ENCODE measurements at regions not wholly inside any gene's neighbourhood (a gene's known extent, or its start where the extent isn't known, plus 50 kb on each side); places are given as distances from the start of the nearest gene placed in this dataset.

DNA sequence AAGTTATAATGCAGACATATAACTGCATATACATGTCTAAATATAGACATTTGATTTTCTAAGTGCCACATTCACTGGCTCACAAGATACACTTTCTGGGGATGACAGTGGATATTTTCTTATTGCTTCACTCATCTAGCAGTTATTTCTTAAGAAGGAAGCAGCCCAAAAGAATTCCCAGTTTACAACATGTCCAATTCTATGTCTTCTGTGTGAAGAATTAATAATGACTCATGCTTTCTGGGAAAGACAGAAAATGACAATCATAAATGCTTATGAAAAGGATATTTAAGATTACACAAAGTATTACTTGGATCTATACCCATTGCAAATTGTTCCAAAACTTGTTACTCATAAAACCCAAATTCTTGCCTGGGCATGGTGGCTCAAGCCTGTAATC, 543.4 kb downstream of the SUCLA2 start:
- no peak overlapping the region for H3K27ac ChIP-seq
- TF ChIP-seq, protein P1, sequence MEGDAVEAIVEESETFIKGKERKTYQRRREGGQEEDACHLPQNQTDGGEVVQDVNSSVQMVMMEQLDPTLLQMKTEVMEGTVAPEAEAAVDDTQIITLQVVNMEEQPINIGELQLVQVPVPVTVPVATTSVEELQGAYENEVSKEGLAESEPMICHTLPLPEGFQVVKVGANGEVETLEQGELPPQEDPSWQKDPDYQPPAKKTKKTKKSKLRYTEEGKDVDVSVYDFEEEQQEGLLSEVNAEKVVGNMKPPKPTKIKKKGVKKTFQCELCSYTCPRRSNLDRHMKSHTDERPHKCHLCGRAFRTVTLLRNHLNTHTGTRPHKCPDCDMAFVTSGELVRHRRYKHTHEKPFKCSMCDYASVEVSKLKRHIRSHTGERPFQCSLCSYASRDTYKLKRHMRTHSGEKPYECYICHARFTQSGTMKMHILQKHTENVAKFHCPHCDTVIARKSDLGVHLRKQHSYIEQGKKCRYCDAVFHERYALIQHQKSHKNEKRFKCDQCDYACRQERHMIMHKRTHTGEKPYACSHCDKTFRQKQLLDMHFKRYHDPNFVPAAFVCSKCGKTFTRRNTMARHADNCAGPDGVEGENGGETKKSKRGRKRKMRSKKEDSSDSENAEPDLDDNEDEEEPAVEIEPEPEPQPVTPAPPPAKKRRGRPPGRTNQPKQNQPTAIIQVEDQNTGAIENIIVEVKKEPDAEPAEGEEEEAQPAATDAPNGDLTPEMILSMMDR (conservative IDR thresholded peaks at IDR 0.05), result no peak
- no peak for TF ChIP-seq ZFX (IDR thresholded peaks at IDR 0.05)

DNA sequence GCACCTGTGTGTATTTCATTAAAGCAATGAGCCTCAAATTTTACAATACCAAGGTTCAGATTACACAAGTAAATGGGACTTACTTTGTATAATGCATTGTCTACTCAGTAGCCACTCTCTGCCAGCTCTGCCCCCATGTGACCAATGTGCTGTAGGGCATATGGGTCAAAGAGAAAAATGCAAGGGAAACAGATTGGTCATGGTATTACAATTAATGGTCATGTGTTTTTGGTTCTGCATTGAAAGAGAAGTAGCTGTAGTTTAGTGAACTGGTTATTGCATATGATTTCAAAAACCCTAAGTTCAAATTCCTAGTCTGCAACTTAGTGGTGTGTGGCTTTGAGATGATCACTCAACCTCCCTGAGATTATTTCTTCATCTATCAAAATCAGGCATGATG, 545.4 kb downstream of the SUCLA2 start:
- no peak for TF ChIP-seq ZFX (IDR thresholded peaks at IDR 0.05)
- TF ChIP-seq, protein P1 (conservative IDR thresholded peaks at IDR 0.05), result peak; percentile 5; the same call in 1 of the 2 replicates
- no peak overlapping the region for H3K27ac ChIP-seq

DNA sequence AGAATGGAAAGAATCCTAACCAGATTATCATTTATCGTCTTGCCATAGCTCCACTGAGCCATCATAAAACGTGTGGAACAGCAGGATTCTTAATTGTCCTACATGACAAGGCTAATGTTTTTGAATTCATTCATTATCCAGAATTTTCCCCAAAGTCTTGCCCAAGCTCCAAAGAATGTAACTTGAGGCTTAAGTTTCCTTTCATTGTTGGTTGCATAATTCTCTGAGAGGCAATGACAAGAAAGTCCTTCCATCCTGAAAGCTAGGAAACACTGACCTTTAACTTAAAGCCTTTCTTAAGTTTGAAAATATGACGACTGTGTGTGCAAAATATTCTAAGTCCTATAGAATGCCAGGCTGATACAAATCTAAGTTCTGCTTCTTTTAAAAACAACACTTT, 546.1 kb downstream of the SUCLA2 start:
- TF ChIP-seq ZFX (IDR thresholded peaks at IDR 0.05), result no peak
- TF ChIP-seq, protein P1 (conservative IDR thresholded peaks at IDR 0.05), result no peak
- H3K27ac ChIP-seq, result no peak overlapping the region

- TF ChIP-seq ZFX (IDR thresholded peaks at IDR 0.05), result no peak
- TF ChIP-seq, protein P1 (conservative IDR thresholded peaks at IDR 0.05), result no peak
- H3K27ac ChIP-seq, result no peak overlapping the region
These were observed 540.6 kb upstream of the HTR2A start for GRCh38 chr13:47437406-47437805.

DNA sequence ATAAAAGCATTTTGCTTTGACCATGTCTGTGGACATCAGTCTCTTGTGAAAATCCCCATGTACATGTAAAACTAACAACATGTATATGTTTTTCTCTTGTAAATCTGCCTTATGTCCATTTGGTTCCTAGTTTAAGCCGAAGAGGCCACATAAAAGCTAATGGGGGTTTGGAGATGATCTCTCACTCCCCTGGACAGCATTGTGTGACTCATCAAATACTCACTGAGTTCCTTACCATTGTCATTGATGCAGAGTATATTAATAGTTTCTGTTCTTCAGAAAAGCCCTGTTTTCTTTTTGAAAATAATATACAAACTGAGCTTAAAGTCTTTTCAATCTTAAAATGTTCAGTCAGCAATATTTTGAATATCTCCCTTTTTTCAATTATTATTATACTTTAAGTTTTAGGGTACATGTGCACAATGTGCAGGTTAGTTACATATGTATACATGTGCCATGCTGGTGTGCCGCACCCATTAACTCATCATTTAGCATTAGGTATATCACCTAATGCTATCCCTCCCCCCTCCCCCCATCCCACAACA, 536.7 kb upstream of the HTR2A start:
- no peak overlapping the region for H3K27ac ChIP-seq
- TF ChIP-seq, protein P1 (conservative IDR thresholded peaks at IDR 0.05), result no peak
- TF ChIP-seq ZFX (IDR thresholded peaks at IDR 0.05), result no peak

- TF ChIP-seq, protein P1 (conservative IDR thresholded peaks at IDR 0.05), result no peak
- TF ChIP-seq ZFX (IDR thresholded peaks at IDR 0.05), result no peak
- H3K27ac ChIP-seq, result no peak overlapping the region
These were observed 529.4 kb upstream of the HTR2A start for GRCh38 chr13:47426126-47426849.

DNA sequence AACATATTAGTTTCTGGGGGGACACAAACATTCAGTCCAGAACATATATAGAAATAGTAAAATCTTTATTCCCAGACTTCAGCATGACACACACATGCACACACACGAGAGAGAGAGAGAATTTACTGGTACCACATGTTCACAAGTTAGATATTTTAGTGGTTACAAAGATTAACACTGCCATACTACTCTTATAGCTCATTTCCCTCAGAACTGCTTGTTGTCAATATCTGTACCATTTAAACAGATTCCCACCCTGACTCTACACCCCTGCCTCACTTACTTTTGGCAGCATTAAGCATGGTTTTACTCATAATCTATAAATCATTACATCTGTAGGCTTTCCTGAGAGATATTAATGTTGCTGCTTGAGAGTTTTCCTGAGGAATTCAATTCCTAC, 524.7 kb upstream of the HTR2A start:
- TF ChIP-seq ZFX (IDR thresholded peaks at IDR 0.05), result no peak
- TF ChIP-seq, protein P1 (conservative IDR thresholded peaks at IDR 0.05), result no peak
- no peak overlapping the region for H3K27ac ChIP-seq

Measured in C4-2B (cell line).